ENCODE measurements at regions not wholly inside any gene's neighbourhood (a gene's known extent, or its start where the extent isn't known, plus 50 kb on each side); places are given as distances from the start of the nearest gene placed in this dataset.

DNA sequence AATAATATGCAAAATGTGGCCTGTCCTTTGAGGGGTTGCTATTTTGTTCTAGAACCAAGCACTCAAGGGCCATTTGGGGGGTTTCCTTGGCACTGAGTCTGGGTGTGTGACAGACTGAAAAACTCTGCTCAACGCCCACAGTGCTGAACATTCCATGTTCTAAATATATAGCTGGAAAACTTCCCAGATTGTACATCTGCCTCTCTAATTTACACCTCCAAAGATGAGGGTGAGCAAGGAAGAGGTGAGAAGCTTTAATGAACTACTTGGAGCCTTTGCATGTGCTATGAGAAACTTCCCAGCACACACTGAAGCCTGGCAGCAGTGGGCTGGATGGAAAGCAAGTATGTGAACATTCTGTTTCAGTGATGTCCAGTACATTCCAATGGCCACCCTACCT, 296.7 kb upstream of the KCNH7 start:
- TF ChIP-seq, protein P1, sequence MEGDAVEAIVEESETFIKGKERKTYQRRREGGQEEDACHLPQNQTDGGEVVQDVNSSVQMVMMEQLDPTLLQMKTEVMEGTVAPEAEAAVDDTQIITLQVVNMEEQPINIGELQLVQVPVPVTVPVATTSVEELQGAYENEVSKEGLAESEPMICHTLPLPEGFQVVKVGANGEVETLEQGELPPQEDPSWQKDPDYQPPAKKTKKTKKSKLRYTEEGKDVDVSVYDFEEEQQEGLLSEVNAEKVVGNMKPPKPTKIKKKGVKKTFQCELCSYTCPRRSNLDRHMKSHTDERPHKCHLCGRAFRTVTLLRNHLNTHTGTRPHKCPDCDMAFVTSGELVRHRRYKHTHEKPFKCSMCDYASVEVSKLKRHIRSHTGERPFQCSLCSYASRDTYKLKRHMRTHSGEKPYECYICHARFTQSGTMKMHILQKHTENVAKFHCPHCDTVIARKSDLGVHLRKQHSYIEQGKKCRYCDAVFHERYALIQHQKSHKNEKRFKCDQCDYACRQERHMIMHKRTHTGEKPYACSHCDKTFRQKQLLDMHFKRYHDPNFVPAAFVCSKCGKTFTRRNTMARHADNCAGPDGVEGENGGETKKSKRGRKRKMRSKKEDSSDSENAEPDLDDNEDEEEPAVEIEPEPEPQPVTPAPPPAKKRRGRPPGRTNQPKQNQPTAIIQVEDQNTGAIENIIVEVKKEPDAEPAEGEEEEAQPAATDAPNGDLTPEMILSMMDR (IDR thresholded peaks at IDR 0.05): no peak

DNA sequence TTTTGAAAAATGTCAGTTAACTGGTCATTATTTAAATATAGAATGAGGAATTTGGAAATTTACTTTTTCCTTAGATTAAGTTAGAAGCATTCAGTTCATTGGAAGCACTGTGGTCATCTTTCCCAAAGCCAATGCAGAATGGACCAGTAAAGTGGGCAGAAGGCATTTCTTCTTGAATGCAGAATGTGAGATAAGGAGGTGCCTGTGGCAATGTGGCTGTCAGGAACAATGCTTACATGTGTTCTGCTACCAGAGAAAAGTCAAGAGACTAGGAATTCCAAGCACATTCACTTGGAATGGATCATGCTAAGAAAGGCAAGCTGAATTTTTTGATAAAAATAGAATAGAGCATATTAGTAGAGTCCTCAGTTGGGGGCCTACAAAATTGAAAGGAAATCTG, 295.0 kb upstream of the KCNH7 start:
- TF ChIP-seq, protein P1 (IDR thresholded peaks at IDR 0.05): no peak

DNA sequence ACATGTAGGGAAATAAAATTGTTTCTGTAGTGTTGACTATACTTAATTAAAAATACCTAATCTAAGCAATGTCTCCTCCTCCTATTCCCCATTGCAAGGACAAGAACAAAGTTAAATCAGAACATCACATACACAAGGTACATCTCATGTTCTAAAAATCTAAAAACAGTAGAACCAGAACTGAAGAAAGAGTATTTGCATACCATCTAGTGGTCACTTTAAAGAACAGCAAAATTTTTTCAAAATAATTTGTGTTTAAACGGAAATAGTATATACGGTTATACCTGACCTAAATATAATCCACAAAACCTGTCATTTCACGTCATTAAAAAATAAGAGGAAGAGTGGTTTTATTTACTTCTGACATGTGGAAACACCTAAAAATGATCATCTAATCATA, 294.3 kb upstream of the KCNH7 start:
- TF ChIP-seq, protein P1 (IDR thresholded peaks at IDR 0.05): peak; percentile 58

DNA sequence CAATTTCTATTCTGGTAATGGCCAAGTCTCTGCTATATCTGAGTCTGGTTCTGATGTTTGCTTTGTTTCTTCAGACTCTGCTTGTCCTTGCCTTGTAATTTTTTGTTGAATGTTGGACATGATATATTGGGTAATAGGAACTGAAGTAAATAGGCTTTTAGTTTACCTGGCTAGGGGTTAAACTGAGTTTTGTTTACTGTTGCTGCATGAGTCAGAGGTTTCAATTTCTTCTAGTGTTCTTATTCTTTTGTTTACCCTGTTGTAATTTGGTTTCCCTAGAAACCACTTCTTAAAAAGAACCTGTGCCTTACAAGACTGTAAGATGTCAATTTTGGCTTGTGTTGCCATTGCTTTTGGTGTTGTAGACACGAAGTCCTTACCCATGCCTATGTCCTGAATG, 285.0 kb upstream of the KCNH7 start:
- TF ChIP-seq, protein P1 (IDR thresholded peaks at IDR 0.05): no peak

DNA sequence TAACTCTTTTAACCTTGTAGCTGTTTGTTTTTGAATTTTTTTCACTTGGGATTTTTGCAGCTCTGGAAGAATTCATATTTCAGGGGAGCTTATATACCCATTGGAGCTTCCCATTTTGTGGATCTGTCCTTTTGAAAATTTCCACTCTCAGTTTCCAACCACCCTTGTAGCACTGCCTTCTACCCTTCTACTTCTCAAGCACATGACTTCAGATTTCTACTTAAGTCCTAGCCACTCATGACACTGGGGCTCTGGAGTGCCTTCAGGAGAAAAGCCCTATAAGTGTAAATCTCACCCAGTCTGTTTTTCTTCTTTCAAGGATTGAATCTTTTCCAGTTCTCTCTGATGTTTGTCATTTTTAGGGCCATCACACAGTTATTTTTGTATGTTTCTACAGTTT, 283.7 kb upstream of the KCNH7 start:
- TF ChIP-seq, protein P1 (IDR thresholded peaks at IDR 0.05): no peak

DNA sequence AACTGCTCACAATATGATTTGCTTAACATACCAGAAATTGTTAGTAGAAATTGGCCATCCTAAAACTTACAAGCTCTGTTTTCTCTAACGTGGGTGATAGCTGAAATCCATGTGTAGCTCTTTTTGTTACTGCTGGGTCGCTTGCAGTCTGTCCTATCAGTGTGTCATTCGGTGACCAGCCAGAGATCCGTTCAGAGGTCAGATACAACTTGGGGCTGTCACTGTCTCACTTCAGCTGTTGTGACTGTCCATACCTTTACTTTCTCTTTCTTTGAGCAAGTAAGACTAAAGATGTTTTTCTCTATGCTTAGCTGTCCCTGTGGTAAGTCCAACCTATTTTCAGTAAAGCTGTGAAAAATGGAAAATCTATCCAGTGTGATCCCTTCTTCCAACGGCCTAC, 282.9 kb upstream of the KCNH7 start:
- TF ChIP-seq, protein P1 (IDR thresholded peaks at IDR 0.05): no peak

DNA sequence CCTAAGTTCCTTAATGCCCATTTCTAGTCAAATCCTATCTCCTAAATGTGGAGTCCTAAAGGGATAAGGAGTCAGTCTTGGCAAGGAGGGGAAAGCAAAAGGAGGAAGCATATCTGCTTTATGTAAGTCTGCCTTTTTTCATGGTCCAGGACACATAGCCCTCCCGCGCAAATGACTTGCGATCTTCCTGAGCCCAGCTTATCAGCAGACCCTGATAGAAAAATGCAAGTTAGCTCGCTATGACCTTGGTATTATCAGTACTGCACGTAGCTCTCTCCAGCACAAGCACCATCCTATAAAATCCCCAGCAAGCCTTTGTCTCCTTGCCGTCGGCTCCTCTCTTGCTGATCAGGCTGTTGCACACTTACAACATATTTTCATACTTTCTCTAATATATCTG, 281.4 kb upstream of the KCNH7 start:
- TF ChIP-seq, protein P1 (IDR thresholded peaks at IDR 0.05): no peak

DNA sequence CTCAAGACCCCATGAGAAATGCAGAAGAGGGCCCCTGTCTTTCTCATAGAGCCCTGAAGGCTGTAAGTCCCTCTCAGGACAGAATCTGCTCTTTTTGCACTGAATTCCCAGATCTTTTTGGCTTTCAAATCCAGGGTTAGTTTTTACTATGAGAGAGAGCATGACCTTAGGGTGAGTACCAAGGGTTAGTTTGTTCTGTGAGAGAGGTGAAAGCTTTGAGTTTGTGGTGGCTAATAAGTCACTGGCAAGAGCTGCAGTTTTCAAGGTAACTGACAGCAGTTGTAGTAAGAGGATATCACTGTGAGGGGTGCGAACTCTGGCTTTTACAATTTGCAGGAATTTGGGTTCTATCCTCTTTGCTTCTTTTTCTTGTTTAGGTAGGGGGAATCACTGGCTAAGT, 248.4 kb upstream of the KCNH7 start:
- TF ChIP-seq, protein P1 (IDR thresholded peaks at IDR 0.05): no peak
